ENCODE measurements at regions not wholly inside any gene's neighbourhood (a gene's known extent, or its start where the extent isn't known, plus 50 kb on each side); places are given as distances from the start of the nearest gene placed in this dataset.
"Not testable (repeated sequence)": the region's sequence is repeated elsewhere in the genome, so short reads cannot be mapped to it uniquely, and the experiment has no call there.

DNA sequence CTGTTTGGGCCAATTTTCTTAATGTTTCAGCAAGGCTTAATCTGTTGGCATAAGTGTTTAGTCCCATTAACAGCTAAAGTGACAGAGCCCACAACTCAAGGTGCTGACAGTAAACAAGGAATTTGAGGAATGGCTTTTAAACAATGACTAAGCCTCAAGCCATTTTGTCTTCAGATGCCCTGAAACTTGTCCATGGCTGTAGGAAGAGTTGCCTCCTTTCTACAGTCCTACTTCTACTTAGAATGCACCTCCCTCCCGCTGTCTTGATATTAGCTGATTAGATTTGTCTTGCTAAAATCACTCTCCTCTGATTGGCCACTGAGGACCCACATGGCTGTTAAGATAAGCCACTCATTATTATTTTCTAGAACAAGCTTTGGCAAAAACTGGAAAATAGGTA lies 188.4 kb upstream of the OTX2 start:
- no peak for DNase-seq (ENCODE audit: low read depth in 1 of 2, low spot score in 2 of 2)
- Histone ChIP-seq H3K4me1 (replicated peaks) (no peaks in the 10 kb centered on the region), H3K9me3 (replicated peaks) (no peaks in the 10 kb centered on the region), H3K36me3 (no peaks in the 10 kb centered on the region), H3K27me3 (replicated peaks) (no peaks in the 10 kb centered on the region), H3K4me3 (no peak overlapping the region), H3K27ac (no peak overlapping the region)

DNA sequence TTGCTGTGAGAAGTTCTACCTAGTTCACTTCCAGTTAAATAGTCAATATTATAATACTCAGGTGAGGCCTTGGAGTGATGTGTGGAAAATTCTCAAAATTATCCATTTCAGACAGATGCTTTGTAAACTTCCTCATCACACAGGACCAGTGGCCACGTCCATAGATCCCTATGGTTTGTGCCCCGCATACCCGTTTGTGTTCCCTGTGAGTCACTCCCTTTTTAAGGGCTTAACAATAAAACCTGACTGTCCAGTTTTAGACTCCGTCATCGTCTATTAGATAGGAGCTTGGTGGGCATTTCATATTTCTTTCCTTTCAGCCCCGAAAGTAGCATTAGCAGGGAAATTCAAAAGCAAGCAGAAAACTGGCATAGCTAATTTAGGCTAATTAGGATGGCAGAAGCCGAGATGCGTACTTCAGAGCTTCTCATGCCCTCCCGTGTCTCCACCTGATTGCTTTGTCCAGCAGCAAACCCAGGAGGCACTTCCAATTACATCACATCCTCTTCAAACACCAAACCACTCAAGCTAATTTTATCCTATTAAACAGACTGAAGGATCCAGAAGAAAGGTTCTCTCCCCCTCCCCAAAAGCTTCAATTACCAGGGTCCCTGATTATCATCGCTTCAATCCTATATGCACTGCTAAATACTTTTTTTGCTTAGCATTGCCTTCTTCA lies 186.6 kb upstream of the OTX2 start:
- H3K4me1 ChIP-seq (replicated peaks): no peaks in the 10 kb centered on the region
- no peaks in the 10 kb centered on the region for H3K27me3 ChIP-seq (replicated peaks)
- DNase-seq (ENCODE audit: low read depth in 1 of 2, low spot score in 2 of 2): no peak
- H3K36me3 ChIP-seq: no peaks in the 10 kb centered on the region
- no peaks in the 10 kb centered on the region for H3K9me3 ChIP-seq (replicated peaks)
- no peak overlapping the region for H3K27ac ChIP-seq
- H3K4me3 ChIP-seq: no peak overlapping the region

DNA sequence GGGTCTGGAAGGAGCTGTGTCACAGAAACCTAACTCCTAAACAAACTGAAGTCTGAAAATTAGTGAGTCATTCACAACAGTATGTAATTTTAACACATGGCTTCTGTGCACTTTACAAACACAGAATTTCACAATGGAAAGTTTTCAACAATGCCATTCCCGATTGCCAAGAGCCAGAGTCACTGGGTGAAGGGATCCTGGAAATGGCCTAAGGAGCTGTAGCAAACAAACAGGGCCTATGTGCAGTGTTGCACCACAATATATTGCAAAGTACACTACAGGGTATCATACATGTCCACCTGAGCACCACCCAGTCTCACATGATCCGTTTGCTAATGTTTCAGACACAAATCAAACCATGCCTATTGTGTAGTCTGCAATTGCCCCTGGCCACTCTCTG lies 184.7 kb upstream of the OTX2 start:
- H3K4me1 ChIP-seq (replicated peaks): no peaks in the 10 kb centered on the region
- DNase-seq (ENCODE audit: low read depth in 1 of 2, low spot score in 2 of 2): no peak
- H3K36me3 ChIP-seq: no peaks in the 10 kb centered on the region
- H3K27ac ChIP-seq: no peak overlapping the region
- no peaks in the 10 kb centered on the region for H3K27me3 ChIP-seq (replicated peaks)
- H3K9me3 ChIP-seq (replicated peaks): no peaks in the 10 kb centered on the region
- no peak overlapping the region for H3K4me3 ChIP-seq

DNA sequence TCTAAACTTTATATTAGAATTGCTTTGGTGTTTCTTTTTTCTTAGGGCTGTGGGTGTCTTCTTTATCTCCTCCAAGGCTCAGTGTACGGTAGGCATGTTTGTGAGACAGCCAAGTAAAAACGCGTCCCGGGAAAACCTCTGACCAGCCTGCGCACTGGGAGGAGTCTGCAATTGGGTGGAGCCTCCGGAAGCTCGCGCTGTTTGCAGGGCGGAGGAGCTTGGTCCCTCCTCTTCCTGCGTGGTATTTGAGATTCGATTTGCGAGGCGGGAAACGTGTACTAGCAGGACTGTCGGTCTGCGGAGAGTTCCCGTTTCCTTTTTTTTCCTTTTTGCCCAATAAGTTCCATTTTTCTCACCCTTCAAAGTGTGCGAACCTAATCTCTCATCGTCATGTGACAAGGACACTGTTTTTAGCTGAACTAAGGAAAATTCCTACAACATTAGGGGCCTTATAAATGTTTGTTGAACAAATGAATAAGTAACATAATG lies 182.1 kb upstream of the OTX2 start:
- Histone ChIP-seq H3K27ac (no peak overlapping the region), H3K4me3 (no peak overlapping the region), H3K36me3 (no peaks in the 10 kb centered on the region), H3K4me1 (replicated peaks) (no peaks in the 10 kb centered on the region), H3K9me3 (replicated peaks) (no peaks in the 10 kb centered on the region), H3K27me3 (replicated peaks) (no peaks in the 10 kb centered on the region)
- no peak for DNase-seq (ENCODE audit: low read depth in 1 of 2, low spot score in 2 of 2)

DNA sequence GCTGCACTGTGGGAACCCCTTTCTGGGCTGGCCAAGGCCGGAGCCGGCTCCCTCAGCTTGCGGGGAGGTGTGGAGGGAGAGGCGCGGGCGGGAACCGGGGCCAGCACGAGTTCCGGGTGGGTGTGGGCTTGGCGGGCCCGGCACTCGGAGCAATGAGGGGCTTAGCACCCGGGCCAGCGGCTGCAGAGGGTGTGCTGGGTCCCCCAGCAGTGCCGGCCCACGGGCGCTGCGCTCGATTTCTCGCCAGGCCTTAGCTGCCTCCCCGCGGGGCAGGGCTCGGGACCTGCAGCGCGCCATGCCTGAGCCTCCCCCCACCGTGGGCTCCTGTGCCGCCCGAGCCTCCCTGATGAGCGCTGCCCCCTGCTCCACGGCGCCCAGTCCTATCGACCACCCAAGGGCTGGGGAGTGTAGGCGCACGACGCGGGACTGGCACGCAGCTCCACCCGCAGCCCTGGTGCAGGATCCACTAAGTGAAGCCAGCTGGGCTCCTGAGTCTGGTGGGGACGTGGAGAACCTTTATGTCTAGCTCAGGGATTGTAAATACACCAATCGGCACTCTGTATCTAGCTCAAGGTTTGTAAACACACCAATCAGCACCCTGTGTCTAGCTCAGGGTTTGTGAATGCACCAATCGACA lies 180.8 kb upstream of the OTX2 start:
- not testable (repeated sequence) for H3K4me1 ChIP-seq (replicated peaks); H3K9me3 ChIP-seq (replicated peaks); H3K27ac ChIP-seq; H3K4me3 ChIP-seq; DNase-seq (ENCODE audit: low read depth in 1 of 2, low spot score in 2 of 2); H3K27me3 ChIP-seq (replicated peaks); H3K36me3 ChIP-seq

DNA sequence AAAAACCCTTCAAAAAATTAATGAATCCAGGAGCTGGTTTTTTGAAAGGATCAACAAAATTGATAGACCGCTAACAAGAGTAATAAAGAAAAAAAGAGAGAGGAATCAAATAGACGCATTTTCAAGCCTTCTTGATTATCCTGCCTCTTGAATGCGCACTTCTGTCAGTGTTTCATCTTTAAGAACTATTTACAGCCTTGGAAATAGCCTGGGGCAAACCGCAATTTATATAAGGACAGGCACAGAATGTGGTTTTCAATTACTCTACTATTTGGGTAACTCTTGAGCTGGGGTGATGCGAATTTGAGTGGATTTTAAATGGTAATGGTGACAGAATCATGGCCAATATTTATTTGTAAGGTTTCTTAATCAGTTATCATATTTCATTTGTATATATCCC lies 179.1 kb upstream of the OTX2 start:
- no peak for DNase-seq (ENCODE audit: low read depth in 1 of 2, low spot score in 2 of 2)
- Histone ChIP-seq H3K27me3 (replicated peaks) (no peaks in the 10 kb centered on the region), H3K4me3 (no peak overlapping the region), H3K9me3 (replicated peaks) (no peaks in the 10 kb centered on the region), H3K27ac (no peak overlapping the region), H3K4me1 (replicated peaks) (no peaks in the 10 kb centered on the region), H3K36me3 (no peaks in the 10 kb centered on the region)

DNA sequence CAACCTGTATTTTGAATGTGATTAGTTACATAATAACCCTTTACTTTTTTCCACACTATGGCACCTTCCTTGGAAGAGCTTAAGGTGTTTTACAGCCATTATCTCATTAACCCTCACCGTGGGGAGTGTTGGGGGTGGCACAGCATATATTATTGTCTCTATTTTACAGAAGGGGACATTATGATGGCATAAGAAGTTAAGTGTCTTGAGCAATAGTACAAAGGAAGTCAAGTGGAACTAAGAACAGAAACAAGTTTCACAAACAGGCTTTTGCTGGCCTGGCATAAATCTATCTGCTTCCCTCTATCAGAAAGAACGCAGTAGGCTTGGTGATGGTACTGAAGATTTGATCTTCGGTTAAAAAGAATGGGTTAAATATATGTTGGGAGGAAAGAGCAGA lies 169.7 kb upstream of the OTX2 start:
- Histone ChIP-seq H3K27me3 (replicated peaks) (no peaks in the 10 kb centered on the region; the same call in none of the 2 replicates), H3K4me1 (replicated peaks) (no peaks in the 10 kb centered on the region), H3K27ac (no peak overlapping the region), H3K36me3 (no peaks in the 10 kb centered on the region), H3K4me3 (no peak overlapping the region), H3K9me3 (replicated peaks) (no peaks in the 10 kb centered on the region)
- no peak for DNase-seq (ENCODE audit: low read depth in 1 of 2, low spot score in 2 of 2)

DNA sequence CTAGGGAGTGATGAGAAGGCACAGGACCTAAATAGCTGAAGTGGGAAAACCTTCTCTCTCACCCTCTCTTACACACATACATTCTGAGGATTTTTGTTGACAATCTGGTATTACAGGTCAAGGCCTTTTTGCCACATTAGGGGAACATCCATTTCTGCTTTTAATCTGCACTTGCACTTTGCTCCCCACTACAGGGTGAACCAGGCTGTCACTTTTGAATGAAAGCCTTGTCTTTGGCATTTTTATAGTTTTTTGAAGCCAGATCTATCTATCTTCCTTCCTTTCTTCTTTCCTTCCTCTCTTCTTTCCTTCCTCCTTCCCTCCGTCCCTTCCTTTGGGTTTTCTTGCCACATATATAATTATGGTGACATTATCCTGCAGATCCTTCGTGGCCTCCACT lies 165.9 kb upstream of the OTX2 start:
- no peak overlapping the region for H3K27ac ChIP-seq
- H3K27me3 ChIP-seq (replicated peaks): no peaks in the 10 kb centered on the region; the same call in 1 of the 2 replicates
- no peaks in the 10 kb centered on the region for H3K9me3 ChIP-seq (replicated peaks)
- no peak for DNase-seq (ENCODE audit: low read depth in 1 of 2, low spot score in 2 of 2)
- H3K36me3 ChIP-seq: no peaks in the 10 kb centered on the region
- H3K4me1 ChIP-seq (replicated peaks): no peaks in the 10 kb centered on the region
- no peak overlapping the region for H3K4me3 ChIP-seq

DNA sequence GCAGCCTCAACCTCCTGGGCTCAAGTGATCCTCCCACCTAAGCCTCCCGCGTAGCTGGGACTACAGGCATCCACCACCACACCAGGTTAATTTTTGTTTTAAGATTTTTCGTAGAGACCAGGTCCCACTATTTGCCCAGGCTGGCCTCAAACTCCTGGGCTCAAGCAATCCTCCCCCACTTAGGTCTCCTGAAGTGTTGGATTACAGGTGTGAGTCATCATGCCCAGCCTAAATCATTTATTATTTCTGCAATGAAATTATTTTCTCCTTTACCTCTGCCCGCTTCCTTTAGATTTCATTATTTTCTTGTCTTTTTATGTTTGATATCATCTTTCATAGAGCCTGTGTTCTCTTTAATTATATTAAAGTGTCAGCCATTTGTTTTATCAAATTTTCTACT lies 165.2 kb upstream of the OTX2 start:
- no peak for DNase-seq (ENCODE audit: low read depth in 1 of 2, low spot score in 2 of 2)
- H3K36me3 ChIP-seq: no peaks in the 10 kb centered on the region
- H3K27ac ChIP-seq: no peak overlapping the region
- H3K4me1 ChIP-seq (replicated peaks): no peaks in the 10 kb centered on the region
- no peaks in the 10 kb centered on the region; the same call in 1 of the 2 replicates for H3K27me3 ChIP-seq (replicated peaks)
- no peaks in the 10 kb centered on the region for H3K9me3 ChIP-seq (replicated peaks)
- no peak overlapping the region for H3K4me3 ChIP-seq

DNA sequence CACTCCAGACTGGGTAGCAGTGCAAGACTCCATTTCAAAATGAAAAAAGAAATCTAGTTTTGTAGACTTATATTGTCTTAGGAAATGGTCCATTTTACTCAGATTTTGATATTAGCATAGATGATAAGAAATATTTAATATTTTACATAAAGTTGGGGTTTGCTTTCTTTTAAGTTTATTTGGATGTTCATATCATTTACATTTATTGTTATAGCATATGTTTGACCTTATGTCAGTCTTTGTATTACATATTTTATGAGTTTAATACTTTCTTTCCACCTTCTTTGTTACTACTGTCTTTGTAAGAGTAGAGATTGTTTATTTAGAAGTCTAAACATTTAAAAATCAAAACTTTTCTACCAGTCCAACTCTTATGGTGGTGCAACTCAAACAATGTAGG lies 162.7 kb upstream of the OTX2 start:
- DNase-seq (ENCODE audit: low read depth in 1 of 2, low spot score in 2 of 2): no peak
- Histone ChIP-seq H3K4me3 (no peak overlapping the region), H3K4me1 (replicated peaks) (no peaks in the 10 kb centered on the region), H3K27ac (no peak overlapping the region), H3K36me3 (no peaks in the 10 kb centered on the region), H3K9me3 (replicated peaks) (no peaks in the 10 kb centered on the region), H3K27me3 (replicated peaks) (no peaks in the 10 kb centered on the region)

DNA sequence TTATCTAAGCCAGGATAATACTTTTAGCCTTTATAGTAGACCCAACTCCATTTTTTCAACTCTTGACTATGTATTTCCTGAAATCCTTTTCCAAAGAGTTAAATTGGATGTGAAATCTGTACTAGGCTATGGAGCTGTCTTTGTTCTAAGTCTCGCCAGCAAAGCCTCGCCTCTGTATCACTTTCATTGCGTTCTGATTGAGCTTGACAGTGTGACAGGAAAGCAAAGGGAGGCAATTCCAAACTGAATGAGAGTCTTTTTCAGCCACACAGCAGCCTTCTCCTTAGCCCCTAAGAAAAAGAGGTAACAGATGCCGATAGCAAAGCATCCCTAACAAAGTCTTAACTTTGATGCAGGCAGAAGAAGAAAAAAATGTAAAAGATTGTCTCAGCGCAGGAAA lies 154.6 kb upstream of the OTX2 start:
- H3K27ac ChIP-seq: no peak overlapping the region
- H3K4me3 ChIP-seq: no peak overlapping the region
- H3K36me3 ChIP-seq: no peaks in the 10 kb centered on the region
- H3K4me1 ChIP-seq (replicated peaks): no peaks in the 10 kb centered on the region
- no peaks in the 10 kb centered on the region for H3K27me3 ChIP-seq (replicated peaks)
- DNase-seq (ENCODE audit: low read depth in 1 of 2, low spot score in 2 of 2): no peak
- no peaks in the 10 kb centered on the region for H3K9me3 ChIP-seq (replicated peaks)

DNA sequence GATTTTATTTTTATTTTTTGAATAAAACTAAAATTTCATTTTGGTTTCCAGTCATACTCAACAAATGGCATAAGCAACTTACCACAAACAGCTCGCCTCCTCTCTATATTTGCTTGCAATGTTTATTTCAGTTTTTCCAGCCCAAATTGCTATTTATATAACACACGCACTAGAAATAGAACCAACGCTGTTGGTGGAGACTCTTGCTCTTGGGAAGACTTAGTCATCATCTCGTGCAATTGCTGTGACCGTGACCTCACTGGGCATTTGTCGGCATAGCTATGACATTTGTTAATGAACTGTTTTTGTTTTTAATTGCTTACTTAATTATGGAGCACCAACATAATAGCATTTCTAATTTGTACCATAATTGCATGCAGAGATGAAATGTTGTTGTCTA lies 153.1 kb upstream of the OTX2 start:
- H3K4me1 ChIP-seq (replicated peaks): no peaks in the 10 kb centered on the region
- no peak overlapping the region for H3K4me3 ChIP-seq
- DNase-seq (ENCODE audit: low read depth in 1 of 2, low spot score in 2 of 2): no peak
- no peaks in the 10 kb centered on the region for H3K27me3 ChIP-seq (replicated peaks)
- H3K9me3 ChIP-seq (replicated peaks): no peaks in the 10 kb centered on the region
- H3K36me3 ChIP-seq: no peaks in the 10 kb centered on the region
- H3K27ac ChIP-seq: no peak overlapping the region

DNA sequence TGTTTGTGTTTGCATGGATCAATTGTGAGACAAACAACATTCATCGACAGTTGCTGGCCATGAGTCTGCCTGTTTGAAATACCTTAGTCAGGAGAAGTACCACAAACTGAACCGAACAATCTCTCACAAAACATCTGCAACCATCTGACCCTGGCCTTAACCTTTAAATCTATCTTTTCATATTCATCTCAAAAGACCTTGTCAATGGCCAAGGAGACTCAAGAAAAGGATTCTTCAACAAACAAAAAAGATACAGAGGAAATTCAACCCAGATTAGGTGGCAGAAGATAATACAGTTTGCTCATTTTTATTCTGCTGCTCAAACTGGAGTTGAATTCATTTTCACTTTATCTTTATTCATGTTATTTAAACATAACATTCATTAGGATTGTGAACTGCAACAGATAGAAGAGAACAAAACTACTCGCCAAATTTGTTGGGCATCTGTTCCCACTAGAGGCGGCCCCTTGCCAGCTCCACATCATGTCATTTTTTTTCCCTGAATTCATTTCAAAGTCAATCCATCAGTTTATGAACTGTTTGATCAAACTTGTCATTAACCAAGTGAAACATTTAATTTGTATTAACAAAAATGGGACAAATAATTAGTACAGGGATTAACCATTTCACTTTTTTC lies 152.3 kb upstream of the OTX2 start:
- no peak overlapping the region for H3K27ac ChIP-seq
- no peaks in the 10 kb centered on the region for H3K27me3 ChIP-seq (replicated peaks)
- no peak overlapping the region for H3K4me3 ChIP-seq

DNA sequence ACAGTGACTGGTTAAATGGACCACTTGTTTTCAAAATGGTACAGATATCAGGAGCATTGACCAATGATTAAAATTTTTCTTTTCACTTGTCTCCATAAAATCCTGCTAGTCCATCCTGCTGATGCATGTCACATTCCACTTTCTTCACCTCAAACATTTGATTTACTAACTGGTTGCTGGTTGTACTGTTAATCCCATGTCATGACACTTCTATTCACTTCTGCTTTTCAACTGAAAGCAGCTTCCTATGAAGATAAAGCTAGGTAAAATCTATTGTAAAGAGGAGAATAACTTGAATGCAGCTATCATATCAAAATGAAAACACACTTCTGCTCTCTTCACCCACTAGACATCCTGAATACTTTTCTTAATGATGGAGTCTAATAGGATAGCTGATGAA lies 149.6 kb upstream of the OTX2 start:
- Histone ChIP-seq H3K4me1 (replicated peaks) (no peaks in the 10 kb centered on the region), H3K36me3 (no peaks in the 10 kb centered on the region), H3K27ac (no peak overlapping the region), H3K4me3 (no peak overlapping the region), H3K27me3 (replicated peaks) (no peaks in the 10 kb centered on the region), H3K9me3 (replicated peaks) (no peaks in the 10 kb centered on the region)
- no peak for DNase-seq (ENCODE audit: low read depth in 1 of 2, low spot score in 2 of 2)

More for the DNA sequence above, 152.3 kb upstream of the OTX2 start:
- Histone ChIP-seq H3K9me3 (replicated peaks) (no peaks in the 10 kb centered on the region), H3K36me3 (no peaks in the 10 kb centered on the region), H3K4me1 (replicated peaks) (no peaks in the 10 kb centered on the region)
- no peak for DNase-seq (ENCODE audit: low read depth in 1 of 2, low spot score in 2 of 2)
